ENCODE measurements at regions not wholly inside any gene's neighbourhood (a gene's known extent, or its start where the extent isn't known, plus 50 kb on each side); places are given as distances from the start of the nearest gene placed in this dataset.
"Not testable (repeated sequence)": the region's sequence is repeated elsewhere in the genome, so short reads cannot be mapped to it uniquely, and the experiment has no call there.

GRCh38 chr10:133020193-133020817 is 67.4 kb upstream of the ADGRA1 start:
- no peak for DNase-seq

GRCh38 chr10:133019651-133020050 is 68.1 kb upstream of the ADGRA1 start:
- DNase-seq = no peak

DNA sequence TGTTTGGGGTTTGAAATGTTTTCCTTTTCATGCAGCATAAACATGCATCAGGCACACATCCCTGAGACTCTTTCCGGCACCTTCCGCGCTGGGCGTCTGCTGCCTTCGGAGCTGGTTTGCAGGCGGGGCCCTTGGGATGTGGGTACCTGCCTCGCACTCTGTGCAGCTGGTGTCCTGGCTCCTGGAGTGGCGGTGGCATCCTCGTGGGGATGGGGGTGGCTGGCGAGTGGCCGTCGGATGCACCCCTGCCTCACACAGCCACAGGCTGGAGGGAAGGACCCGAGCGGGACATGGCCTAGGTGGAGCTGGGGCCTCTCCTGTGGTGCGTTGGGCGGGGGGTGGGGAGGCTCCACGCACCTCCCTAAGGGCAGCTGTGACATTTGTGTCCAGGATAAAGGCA is 68.5 kb upstream of the ADGRA1 start:
- no peak for DNase-seq

GRCh38 chr10:133018491-133018890 is 69.2 kb upstream of the ADGRA1 start:
- DNase-seq = no peak

DNA sequence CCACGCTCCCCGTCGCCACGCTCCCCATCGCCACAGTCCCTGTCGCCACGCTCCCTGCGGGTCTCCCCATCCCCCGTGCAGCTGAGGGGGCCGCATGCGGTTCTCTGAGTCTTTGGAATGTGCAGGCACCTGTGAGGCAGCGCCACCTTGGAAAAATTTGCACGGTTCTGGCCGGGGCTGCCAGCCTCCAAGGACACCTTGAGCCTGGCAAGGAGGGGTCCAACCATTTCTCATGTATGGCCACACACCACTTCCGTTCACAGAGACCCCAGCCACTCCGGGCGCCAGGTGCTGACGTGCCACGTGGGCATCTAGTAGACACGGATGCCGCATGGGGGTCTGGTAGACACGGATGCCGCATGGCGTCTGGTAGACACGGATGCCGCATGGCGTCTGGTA is 70.5 kb upstream of the ADGRA1 start:
- DNase-seq = no peak

GRCh38 chr10:133016493-133017202 is 71.1 kb upstream of the ADGRA1 start:
- no peak for DNase-seq

GRCh38 chr10:133015816-133016462 is 71.8 kb upstream of the ADGRA1 start:
- DNase-seq = no peak

DNA sequence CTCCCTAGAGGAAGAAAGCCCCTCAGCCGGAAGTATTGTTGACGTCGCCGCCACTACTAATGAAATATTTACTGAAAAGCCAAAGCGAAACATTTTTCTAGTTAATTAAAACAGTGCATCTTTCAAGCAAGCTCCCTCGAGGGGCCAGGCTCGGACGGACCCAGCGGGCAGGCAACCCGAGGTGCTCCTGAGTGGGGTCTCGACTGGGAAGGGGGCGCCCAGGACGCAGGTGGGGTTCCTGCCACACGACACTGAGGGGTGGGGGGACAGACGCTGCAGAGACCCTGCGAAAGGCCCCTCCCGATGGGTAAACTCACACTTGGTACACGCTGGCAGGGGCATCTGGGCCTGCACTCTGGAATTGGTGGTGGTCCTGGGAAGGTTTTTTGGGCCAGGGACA is 72.4 kb upstream of the ADGRA1 start:
- no peak for DNase-seq

- DNase-seq = no peak
These were observed 72.2 kb upstream of the CFAP46 start for GRCh38 chr10:133014416-133015210.

DNA sequence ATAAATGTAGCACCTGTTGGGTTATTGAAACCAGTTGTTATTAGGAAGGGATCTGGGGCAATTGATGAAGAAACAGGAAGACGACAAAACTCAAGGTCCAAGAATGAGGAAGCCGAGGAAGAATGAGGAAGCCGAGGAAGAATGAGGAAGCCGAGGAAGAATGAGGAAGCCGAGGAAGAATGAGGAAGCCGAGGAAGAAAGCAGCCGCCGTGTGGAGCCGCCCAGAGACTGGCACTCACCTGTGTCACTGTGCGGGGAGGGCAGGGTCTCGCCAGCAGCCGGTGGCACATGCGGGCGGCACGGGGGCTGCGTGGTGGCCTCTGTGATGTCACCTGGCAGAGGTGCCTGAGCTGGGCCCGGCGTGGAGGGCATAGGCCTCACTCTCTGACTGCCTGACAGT is 71.1 kb upstream of the CFAP46 start:
- no peak for DNase-seq

DNA sequence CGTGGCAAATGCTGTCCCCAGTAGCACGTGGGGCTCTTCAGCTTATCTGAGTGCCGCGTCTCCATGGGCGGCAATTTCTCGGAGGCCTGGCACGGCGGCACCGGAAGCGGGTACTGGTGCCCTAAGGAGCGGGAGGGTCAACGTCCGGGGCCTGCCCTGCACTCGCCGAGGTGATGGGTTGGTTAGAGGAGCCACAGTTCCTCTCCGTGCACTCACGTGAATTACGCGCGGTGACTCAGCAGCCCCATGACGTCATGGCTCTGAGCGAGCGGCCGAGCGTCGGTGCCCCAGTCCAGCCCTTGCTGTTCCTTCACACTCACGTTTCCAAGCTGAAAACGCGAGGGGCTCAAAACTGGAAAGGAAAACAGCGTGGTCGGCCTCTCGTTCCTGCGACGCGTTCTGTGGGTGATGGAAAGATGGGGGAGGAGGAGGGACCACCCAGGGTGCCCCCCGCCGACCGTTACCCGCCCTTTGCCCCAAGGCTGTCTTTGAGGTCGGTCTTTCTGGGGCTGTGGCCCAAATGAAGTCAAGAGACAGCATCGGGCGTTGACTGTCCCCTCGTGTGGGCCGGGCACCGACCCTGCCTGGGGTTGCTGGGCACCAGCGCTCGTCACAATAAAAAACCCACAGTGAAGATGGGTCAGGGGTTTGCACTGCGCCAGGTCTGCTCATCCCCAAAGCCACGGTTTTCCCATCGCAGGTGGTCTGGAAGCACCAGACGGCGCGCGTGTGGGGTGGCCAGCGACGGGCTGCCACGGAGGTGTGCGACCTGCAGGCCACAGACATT is 70.4 kb upstream of the CFAP46 start:
- no peak for DNase-seq

DNA sequence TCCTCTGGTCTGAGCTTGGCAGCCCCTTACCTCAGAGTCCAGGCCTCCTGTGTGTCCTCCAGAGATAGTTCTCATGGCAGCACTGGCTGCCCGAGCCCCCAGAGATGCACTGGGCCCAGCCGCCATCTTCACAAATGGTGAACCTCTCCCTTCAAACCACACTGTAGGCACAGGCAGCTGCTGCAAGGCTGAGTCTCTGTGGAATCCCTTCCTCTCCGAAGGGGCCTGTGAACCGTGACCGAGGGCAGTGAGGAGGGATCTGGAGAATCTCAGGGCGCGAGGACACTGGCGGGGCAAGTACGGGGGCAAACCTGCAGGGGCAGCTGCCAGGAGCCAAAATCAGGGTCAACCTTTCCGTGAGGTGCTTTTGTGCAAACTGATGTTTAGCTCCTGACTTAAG is 69.5 kb upstream of the CFAP46 start:
- DNase-seq = no peak

DNA sequence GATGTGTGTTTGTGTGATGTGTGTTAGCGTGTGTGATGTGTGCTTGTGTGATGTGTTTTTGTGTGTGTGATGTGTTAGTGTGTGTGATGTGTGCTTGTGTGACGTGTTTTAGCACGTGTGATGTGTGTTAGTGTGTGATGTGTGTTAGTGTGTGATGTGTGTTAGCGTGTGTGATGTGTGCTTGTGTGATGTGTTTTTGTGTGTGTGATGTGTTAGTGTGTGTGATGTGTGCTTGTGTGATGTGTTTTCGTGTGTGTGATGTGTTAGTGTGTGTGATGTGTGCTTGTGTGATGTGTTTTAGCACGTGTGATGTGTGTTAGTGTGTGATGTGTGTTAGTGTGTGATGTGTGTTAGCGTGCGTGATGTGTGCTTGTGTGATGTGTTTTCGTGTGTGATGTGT is 69.0 kb upstream of the CFAP46 start:
- not testable (repeated sequence) for DNase-seq

GRCh38 chr10:133010843-133011179 is 68.4 kb upstream of the CFAP46 start:
- not testable (repeated sequence) for DNase-seq

DNA sequence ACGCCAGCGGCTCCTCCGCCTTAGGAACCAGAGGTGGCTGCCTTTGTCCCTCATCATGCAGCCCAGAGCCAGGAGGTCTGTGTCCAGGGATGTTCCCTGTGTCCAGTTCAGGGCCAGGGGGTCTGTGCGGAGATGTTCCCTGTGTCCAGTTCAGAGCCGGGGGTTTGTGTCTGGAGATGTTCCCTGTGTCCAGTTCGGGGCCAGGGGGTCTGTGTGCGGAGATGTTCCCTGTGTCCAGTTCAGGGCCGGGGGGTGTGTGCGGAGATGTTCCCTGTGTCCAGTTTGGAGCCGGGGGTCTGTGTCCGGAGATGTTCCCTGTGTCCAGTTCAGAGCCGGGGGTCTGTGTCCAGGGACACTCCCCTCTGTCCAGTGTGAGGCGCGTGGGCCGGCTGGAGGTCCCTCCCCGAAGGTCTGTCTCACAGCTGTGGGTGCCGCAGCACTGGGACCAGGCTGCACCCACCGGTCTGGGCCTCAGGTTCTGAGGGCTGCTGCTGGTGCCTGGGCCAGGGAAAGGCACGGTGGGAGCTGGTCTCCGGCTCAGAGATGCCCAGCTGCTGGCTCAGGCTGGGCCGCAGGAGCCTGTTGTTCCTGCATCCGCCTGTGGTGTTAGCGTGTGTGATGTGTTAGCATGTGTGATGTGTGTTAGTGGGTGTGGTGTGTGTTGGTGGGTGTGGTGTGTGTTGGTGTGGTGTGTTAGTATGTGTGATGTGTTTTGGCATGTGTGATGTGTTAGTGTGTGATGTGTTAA is 67.9 kb upstream of the CFAP46 start:
- no peak for DNase-seq

DNA sequence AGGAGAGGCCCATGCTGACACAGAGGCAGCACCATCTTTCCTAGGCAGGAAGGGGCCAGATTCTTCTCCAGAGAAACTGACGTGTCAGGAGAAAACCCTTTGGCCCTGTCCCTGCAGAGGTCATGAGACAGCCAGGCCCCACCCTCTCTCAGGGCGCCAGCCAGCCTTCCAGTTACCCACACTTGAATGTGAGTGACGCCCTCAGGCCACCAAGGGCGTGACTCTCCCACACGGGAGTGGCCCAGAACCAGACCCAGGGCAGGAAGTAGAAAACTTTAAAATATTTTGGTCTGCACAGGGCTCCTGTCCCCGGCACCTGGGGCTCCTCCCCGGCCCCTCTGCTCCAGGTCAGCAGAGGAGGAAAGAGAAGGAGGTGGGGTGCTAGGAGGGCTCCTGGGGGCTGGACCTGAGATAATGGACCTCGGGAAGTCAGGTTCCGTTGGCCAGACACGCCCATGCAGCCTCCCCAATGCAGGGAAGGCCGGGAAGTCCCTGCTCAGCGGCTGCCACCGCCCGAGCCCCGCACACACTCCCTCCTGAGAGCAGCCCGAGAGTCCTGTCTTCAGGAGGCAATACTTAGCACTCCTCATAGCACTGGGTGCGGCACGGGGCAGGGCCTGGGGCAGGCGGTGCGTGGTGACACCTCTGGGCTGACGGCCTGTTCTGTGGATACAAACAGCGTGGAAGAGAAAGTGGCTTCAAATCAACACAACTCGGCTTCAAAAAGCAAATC is 67.0 kb upstream of the CFAP46 start:
- no peak for DNase-seq

DNA sequence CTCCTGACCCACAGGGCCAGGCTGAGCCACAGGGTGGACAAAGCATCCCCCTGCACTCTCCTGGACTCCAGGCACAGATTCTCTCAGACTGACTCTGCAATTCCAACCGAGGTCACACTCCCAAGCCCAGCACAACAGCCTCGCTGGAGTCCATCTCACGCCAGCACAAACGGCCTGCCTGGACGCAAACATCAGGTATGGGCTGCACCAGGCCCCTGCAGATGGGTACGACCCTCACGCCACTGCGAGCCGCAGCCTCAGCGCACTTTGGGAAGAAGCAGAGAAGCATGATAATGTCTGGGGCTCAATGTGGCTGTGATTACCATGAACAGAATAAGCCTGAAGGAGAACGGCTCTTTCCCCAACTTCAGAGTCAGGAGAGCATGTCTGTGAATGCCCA is 66.4 kb upstream of the CFAP46 start:
- DNase-seq = no peak

- no peak for DNase-seq
These were observed 65.8 kb upstream of the CFAP46 start for GRCh38 chr10:133008196-133008595.

- DNase-seq = no peak
These were observed 65.0 kb upstream of the CFAP46 start for GRCh38 chr10:133007360-133007858.

- no peak for DNase-seq
These were observed 64.4 kb upstream of the CFAP46 start for GRCh38 chr10:133006806-133007205.

- no peak for DNase-seq
These were observed 63.8 kb upstream of the CFAP46 start for GRCh38 chr10:133006202-133006601.

Measured in eye (tissue), 1 donor.